Keratinocyte (primary cell): ENCODE measurements at regions not wholly inside any gene's neighbourhood (a gene's known extent, or its start where the extent isn't known, plus 50 kb on each side); places are given as distances from the start of the nearest gene placed in this dataset.

Experiments used
- EZH2 ChIP-seq: IDR thresholded peaks from one replicate; pipeline ENCODE4 v1.6.1; 2012; ENCODE audit warnings: inconsistent platforms, mild to moderate bottlenecking, low read length, moderate library complexity
- TF ChIP-seq, protein P1 (sequence below), 3 experiments: IDR thresholded peaks in 1 of 3; conservative IDR thresholded peaks in 1 of 3; optimal IDR thresholded peaks in 1 of 3; 2 replicates in 2 of 3; 3 replicates in 1 of 3; pipeline versions ENCODE3 to v1.5.1; 2011; ENCODE audit warnings: low read length in 3 of 3, mild to moderate bottlenecking in 3 of 3, moderate library complexity in 2 of 3, control low read depth in 1 of 3, inconsistent platforms in 1 of 3; ENCODE audit not compliant: insufficient read depth in 2 of 3; ENCODE audit errors: extremely low read depth in 1 of 3

DNA sequence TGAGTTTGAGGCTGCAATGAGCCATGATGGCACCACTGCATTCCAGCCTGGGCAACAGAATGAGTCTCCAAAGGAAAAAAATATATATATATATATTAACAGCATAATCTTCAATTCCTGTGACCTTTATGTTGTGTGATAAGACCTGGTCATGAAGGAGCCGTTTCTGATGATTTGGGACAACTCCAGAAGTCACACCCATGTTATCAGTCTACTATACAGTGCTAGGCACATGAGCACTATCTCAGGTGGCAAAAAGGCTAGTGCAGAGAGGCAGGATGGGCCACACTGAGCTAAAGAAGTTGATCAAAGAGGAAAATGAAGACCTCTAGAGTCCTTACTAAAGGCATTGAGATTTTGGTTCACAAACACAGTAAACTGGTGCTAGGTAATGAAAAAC lies 205.0 kb upstream of the RAD23B start:
- TF ChIP-seq, protein P1, sequence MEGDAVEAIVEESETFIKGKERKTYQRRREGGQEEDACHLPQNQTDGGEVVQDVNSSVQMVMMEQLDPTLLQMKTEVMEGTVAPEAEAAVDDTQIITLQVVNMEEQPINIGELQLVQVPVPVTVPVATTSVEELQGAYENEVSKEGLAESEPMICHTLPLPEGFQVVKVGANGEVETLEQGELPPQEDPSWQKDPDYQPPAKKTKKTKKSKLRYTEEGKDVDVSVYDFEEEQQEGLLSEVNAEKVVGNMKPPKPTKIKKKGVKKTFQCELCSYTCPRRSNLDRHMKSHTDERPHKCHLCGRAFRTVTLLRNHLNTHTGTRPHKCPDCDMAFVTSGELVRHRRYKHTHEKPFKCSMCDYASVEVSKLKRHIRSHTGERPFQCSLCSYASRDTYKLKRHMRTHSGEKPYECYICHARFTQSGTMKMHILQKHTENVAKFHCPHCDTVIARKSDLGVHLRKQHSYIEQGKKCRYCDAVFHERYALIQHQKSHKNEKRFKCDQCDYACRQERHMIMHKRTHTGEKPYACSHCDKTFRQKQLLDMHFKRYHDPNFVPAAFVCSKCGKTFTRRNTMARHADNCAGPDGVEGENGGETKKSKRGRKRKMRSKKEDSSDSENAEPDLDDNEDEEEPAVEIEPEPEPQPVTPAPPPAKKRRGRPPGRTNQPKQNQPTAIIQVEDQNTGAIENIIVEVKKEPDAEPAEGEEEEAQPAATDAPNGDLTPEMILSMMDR (optimal IDR thresholded peaks at IDR 0.05 in 1 of 3, IDR thresholded peaks at IDR 0.05 in 1 of 3, conservative IDR thresholded peaks at IDR 0.05 in 1 of 3; ENCODE audit: extremely low read depth in 1 of 3, insufficient read depth in 2 of 3, low read length in 3 of 3): no peak
- TF ChIP-seq EZH2: no peak
